Daoy (cell line): ENCODE measurements at regions not wholly inside any gene's neighbourhood (a gene's known extent, or its start where the extent isn't known, plus 50 kb on each side); places are given as distances from the start of the nearest gene placed in this dataset.

Source experiments
- DNase-seq: peaks from one replicate; pipeline ENCODE4 v3.0.0-alpha.2; 2015; ENCODE audit warnings: low read depth

DNA sequence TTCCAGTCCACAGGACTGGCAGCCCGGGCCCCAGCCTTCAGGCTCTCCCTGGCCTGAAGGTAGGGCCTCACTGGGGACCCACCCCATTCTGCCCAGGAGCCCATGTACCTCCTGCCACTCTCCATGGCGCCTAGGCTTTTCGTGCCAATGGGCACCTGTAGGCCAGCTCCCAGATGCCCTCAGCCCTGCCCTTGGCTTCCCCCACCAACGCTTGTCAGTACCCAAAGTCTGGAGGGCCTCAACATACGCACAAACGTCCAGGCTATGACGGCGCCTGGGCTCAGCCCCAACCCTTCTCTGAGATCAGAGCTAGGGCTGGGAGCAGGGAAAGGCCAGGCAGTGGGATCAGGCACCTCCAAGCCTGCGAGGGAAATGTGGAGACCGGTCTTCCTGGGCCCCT, 816.9 kb upstream of the LUZP2 start:
- no peak for DNase-seq

DNA sequence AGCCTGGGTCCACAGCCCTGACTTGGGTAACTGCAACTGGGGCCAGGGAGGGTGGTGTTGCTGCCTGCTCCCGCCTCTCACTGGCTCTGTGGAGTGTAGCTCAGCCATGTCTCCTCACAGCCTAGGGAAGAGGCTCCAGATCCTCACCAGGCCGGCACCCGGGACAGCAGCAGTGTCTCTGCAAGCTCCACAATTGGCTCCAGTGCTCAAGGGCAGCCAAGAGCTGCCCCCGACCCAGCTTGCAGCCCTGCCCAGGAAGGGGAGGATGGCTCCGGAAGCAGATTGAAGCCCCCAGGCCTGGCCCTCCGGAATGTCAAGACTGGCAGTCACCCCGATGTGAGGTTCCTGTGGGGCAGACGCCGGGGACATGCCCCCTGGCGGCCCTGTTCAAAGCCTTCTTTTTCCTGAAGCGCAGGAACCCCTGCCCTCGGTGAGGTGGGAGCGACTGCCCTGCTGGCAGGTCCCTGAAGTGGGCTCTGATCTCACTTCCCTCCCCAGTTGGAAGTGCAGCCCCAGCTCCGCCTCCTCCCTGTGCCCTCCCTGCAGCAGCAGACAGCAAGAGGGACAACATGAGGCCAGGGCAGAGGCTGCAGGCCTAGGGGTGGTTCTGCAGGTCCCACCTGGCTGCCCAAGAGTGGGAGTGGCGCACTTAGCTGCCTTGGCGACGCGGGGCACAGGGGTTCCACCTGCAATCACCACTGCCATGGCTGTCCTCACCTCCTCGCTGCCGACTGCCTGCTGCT, 816.2 kb upstream of the LUZP2 start:
- DNase-seq, result no peak

- DNase-seq, result no peak
Measured at GRCh38 chr11:23684701-23685100, 812.2 kb upstream of the LUZP2 start.

DNA sequence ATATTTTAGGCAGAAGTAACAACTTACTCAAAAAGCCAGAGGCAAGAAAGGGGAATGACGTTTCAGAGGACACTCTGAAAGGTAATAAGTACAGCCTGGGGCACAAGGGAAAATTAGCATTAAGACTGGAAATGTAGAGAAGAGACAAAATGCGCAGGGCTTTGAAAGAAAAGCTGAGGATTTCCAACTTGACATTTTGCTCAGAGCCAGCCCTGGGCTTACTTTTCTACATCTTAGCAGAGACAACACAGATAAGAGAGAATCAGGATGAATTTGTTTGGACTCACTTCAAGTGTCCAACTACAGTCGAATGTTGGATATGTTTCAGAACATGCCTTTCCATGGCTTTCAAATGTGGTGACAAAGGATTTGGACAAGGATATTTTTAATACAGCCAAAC, 808.9 kb upstream of the LUZP2 start:
- DNase-seq, result no peak

GRCh38 chr11:23688411-23688810, 808.4 kb upstream of the LUZP2 start:
- no peak for DNase-seq

DNA sequence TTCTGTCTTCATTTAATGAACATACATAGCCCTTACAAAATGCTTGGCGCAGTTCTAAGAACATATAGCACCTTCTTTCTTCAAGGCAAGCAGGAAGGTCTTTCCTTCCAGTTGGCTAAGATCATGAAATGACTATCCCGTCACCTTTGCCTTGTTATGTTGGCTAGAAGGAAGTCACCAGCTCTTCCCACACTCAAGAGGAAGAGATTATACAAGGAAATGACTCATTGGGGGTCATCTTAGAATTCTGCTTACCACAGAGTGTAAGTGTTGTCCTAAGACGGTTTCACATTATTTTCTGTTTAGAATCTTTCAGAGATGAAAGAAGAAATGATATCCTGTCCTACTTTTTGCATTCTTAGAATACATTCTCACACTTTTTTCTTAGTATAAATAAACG, 808.0 kb upstream of the LUZP2 start:
- no peak for DNase-seq

DNA sequence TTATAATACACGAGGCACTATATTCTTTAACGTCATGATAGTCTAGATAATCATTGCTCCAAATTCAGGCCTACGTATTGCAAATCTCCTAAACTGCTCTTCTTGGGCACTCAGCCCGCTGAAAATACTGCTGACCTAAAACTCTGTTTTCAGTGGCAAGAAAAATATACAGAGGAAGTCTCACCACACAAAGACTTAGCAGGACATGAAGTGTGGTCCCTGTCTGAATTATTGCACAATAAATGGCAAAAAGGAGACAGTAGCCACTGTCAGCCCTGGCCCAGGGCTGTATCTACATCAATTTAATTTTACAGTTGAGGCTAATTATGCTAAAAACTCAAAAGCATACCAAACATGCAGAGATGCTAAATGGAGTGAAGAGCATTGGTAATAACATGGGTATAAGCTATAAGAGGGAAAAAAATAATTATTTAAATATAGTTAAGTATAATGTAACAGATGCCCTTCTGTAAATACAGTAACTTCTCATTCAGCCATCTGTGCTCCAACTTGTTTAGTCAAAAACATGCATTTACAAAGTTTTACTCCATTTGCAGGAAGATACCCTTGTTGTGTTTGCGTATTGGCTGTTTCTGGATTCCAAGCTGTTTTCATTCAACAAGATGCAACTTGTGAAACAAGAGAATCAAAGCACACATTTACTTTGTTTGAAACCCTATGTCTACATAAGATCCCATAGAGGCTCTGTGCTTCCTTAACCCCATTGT, 800.0 kb upstream of the LUZP2 start:
- no peak for DNase-seq

- no peak for DNase-seq
Measured at GRCh38 chr11:23704183-23704582, 792.7 kb upstream of the LUZP2 start.

GRCh38 chr11:23711981-23712380, 784.9 kb upstream of the LUZP2 start:
- no peak for DNase-seq

DNA sequence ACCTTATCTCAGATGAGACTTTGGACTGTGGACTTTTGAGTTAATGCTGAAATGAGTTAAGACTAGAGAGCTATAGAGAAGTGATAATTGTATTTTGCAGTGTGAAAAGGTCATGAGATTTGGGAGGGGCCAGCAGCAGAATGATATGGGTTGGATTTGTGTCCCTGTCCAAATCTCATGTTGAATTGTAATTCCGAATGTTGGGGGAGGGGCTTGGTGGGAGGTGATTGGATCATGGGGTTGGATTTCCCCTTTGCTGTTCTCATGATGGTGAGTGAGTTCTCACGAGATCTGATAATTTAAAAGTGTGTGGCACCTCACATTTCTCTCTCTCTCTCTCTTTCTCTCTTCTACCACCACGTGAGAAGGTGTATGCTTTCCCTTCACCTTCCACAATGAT, 777.8 kb upstream of the LUZP2 start:
- no peak for DNase-seq

DNA sequence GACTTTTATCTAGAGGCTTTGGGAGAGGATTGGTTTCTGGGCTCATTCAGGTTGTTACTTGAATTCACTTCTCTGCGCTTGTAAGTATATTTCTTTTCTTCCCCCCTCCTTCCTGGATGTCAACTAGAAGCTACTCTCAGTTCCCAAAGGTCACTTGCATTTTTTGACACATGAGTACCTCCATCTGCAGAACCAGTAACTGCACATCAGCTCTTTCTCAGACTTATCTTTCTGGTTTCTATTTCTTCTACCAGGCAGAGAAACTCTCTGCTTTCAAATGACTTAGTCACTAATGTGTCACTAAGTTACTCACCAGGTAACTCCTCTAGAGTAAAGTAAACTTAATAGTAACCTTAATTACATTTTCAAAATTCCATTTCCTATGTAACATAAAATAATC, 773.0 kb upstream of the LUZP2 start:
- no peak for DNase-seq

GRCh38 chr11:23725752-23726151, 771.1 kb upstream of the LUZP2 start:
- no peak for DNase-seq

- DNase-seq, result no peak
Measured at GRCh38 chr11:23727387-23727786, 769.5 kb upstream of the LUZP2 start.

GRCh38 chr11:23727794-23728193, 769.1 kb upstream of the LUZP2 start:
- no peak for DNase-seq

GRCh38 chr11:23729088-23729487, 767.8 kb upstream of the LUZP2 start:
- no peak for DNase-seq

DNA sequence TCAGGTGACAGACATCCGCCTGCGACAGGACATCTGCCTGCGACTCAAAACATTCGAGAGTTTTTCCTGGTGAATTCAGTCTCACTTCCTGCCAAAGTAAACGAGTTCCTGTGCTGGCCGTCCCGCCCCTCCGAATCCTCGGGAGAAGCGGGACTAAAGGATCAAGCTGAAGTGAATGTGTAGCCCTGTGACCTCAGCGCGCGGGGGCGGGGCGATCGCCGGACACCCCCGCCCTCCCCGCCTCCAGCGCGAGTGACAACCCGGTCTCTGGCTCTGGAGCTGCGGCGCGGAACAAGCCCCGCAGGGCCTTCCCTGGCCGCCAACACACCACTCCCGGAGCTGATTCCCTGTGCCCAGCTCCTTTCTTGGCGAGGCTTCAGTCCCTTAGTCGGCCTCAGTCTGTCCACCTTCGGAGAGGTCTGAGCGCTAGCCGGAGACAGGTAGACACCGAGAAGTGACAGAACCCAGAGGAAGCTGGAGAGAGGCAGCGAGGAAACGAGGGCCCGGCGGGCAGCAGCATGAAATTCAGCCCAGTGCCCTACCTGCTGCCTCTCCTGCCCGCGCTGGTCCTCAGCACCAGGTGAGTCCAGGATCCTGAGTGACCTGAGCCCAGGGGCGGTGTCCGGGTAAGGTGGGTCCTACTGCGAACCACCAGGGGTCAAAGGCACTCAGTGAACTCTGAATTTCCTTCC, 766.4 kb upstream of the LUZP2 start:
- DNase-seq, result peak; percentile 0

- no peak for DNase-seq
Measured at GRCh38 chr11:23732026-23732425, 764.8 kb upstream of the LUZP2 start.

DNA sequence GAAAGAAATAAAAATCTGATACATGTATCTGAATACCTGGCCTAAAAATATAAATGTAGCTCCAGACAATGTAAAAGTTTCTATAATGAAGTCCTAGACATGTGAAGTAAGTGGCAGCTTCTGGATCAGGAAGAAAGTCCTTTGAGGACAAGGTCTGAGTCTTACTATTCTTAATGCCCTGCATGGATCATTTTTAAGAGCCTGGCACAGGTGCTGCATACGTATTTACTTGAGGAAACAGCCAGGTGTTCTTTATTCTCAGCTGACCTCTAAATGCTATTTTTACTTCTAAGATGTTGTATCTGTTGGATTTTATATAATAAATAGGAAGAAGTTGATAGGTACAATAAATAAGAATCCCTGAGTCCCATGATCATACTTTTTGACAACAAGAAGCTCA, 750.0 kb upstream of the LUZP2 start:
- no peak for DNase-seq

DNA sequence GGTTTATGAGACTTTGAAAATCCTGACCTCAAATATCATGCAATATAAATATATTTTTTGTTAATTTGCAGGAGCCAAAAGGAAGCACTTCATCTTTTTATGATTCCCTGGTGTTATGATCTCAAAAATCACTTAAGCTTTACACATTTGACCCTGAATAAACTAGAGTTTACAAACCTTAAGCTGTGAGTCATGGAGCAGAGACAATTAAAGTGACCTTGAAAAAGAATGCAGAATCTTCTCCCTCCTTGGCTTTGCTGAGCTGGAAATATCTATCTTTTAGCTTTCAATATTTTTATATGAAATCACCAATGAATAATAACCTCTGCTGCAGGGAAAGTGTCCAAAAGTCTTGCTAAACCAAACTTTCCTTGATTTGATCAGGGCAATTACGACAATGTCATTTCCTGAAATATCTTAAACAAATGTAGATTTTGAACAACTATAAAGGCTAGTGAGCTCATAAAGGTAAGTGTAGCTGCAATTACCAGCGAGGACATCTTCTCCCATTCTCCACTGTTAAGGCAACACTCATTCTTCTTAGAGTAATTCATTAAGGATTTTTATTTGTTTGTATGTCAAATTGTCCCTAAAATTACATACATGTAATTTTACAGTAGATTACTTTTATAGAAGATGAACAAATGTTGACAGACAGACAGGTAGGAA, 747.0 kb upstream of the LUZP2 start:
- DNase-seq, result no peak

DNA sequence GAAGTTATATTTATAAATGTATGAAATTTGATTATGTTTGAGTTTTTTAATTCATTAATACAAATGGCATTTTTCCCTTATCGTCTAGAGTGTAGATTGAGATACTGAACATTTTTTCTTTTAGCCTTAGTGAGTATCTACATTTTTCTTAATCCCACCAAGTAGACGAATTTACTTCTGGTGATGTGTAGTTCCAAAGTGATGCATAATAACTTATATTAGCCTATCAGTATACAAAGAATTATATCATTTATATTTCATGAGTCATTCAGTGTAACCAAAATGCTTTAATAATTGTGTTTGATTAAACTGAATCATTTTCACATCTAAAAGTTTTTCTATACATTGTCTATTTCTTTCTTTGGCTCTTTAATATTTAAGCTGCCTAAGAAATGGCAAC, 745.6 kb upstream of the LUZP2 start:
- no peak for DNase-seq

DNA sequence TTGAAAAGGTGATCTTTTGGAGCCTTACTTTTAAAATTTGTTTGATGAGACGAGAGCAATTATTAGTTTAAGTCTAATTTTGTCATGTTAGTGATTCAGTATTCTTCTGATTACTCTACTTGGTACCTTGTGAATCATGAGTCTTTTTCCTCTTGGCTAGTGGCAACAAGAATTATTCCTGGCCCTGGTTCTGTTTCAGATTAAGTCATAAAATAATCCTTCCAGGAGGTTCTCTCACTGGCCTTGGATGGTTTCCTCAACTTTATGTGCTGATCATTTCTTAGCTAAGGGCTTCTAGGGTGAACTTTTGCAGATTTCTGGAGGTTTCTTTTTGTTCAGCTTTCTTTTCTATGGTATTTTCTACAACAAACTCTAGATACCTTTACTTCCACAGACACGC, 741.8 kb upstream of the LUZP2 start:
- DNase-seq, result no peak

- DNase-seq, result no peak
Measured at GRCh38 chr11:23755769-23756168, 741.1 kb upstream of the LUZP2 start.

GRCh38 chr11:23759489-23759888, 737.4 kb upstream of the LUZP2 start:
- no peak for DNase-seq
